DND-41 (cell line): ENCODE measurements at regions not wholly inside any gene's neighbourhood (a gene's known extent, or its start where the extent isn't known, plus 50 kb on each side); places are given as distances from the start of the nearest gene placed in this dataset.

Experiments used
- ATAC-seq: fragments of 200-7000 bp; cut with Tn5 transposase; 3 replicates; pipeline ENCODE4 v1.9.1; 2021; ENCODE audit warnings: low read depth; ENCODE audit not compliant: insufficient read depth
- DNase-seq: peaks from one replicate; pipeline ENCODE4 v3.0.0-alpha.2; 2020
- H2AFZ ChIP-seq: 2 replicates; pipeline ENCODE4 v1.6.0; 2012; ENCODE audit warnings: low read depth, low read length
- H3K27ac ChIP-seq: 2 replicates; pipeline ENCODE4 v1.5.1; 2012; ENCODE audit warnings: low read length, inconsistent platforms
- H3K27me3 ChIP-seq: fragments of 200-600 bp; sonication (generic); 2 replicates; pipeline ENCODE4 v1.6.0; 2012; ENCODE audit warnings: low read length, mild to moderate bottlenecking, inconsistent platforms; ENCODE audit not compliant: insufficient read depth, poor library complexity
- H3K36me3 ChIP-seq: 2 replicates; pipeline ENCODE4 v1.5.1; 2012; ENCODE audit warnings: low read length, inconsistent platforms; ENCODE audit not compliant: insufficient read depth
- H3K4me1 ChIP-seq: 2 replicates; pipeline ENCODE4 v1.5.1; 2012; ENCODE audit warnings: mild to moderate bottlenecking, low read length; ENCODE audit not compliant: insufficient read depth
- H3K4me2 ChIP-seq: 2 replicates; pipeline ENCODE4 v1.6.0; 2012; ENCODE audit warnings: mild to moderate bottlenecking, moderate library complexity, low read length, inconsistent platforms; ENCODE audit not compliant: insufficient read depth
- H3K4me3 ChIP-seq, 2 experiments: fragments of 200-600 bp in 1 of 2; shearing (Covaris generic) in 1 of 2; 2 replicates each; pipeline ENCODE4 v1.5.1; 2012 to 2016; ENCODE audit warnings: inconsistent platforms in 2 of 2, low read length in 2 of 2, mild to moderate bottlenecking in 2 of 2, low read depth in 1 of 2, moderate library complexity in 1 of 2
- H3K79me2 ChIP-seq: 2 replicates; pipeline ENCODE4 v1.6.0; 2012; ENCODE audit warnings: low read length, inconsistent platforms; ENCODE audit not compliant: insufficient read depth
- H3K9ac ChIP-seq: 2 replicates; pipeline ENCODE4 v1.6.0; 2012; ENCODE audit warnings: low read depth, mild to moderate bottlenecking, inconsistent platforms, low read length, moderate library complexity
- H3K9me3 ChIP-seq: 2 replicates; pipeline ENCODE4 v1.5.1; 2012; ENCODE audit warnings: low read length, moderate library complexity, mild to moderate bottlenecking, inconsistent platforms; ENCODE audit not compliant: insufficient read depth, severe bottlenecking
- H4K20me1 ChIP-seq: 2 replicates; pipeline ENCODE4 v1.6.0; 2012; ENCODE audit warnings: low read length; ENCODE audit not compliant: insufficient read depth
- CTCF ChIP-seq: IDR thresholded peaks from 2 replicates; pipeline ENCODE4 v1.5.1; 2012; ENCODE audit warnings: borderline replicate concordance, low read length, moderate library complexity, mild to moderate bottlenecking; ENCODE audit not compliant: poor library complexity, severe bottlenecking; ENCODE audit errors: extremely low read depth
- EZH2 ChIP-seq: IDR thresholded peaks from 3 replicates; pipeline ENCODE4 v1.6.1; 2012; ENCODE audit warnings: borderline replicate concordance, low read depth, mild to moderate bottlenecking, moderate library complexity, low read length, inconsistent platforms; ENCODE audit not compliant: severe bottlenecking

GRCh38 chr12:129964826-129965457 lies 61.1 kb upstream of the TMEM132D start:
- no peaks in the 10 kb centered on the region for H3K79me2 ChIP-seq
- no peak overlapping the region for H3K27ac ChIP-seq
- H3K36me3 ChIP-seq: no peaks in the 10 kb centered on the region
- no peak for TF ChIP-seq CTCF
- TF ChIP-seq EZH2: no peak
- H3K9me3 ChIP-seq: no peaks in the 10 kb centered on the region
- H4K20me1 ChIP-seq: no peaks in the 10 kb centered on the region
- H3K4me1 ChIP-seq: no peaks in the 10 kb centered on the region
- no peaks in the 10 kb centered on the region for H3K27me3 ChIP-seq
- H2AFZ ChIP-seq: no peak overlapping the region
- H3K9ac ChIP-seq: no peak overlapping the region
- H3K4me3 ChIP-seq: no peak overlapping the region
- H3K4me2 ChIP-seq: no peak overlapping the region
- no peak for DNase-seq
- ATAC-seq: no peak

- Histone ChIP-seq H2AFZ (no peak overlapping the region), H3K36me3 (no peaks in the 10 kb centered on the region), H3K79me2 (no peaks in the 10 kb centered on the region), H3K4me1 (no peaks in the 10 kb centered on the region), H3K27me3 (no peaks in the 10 kb centered on the region), H3K4me3 (no peak overlapping the region), H3K27ac (no peak overlapping the region), H3K4me2 (no peak overlapping the region), H3K9ac (no peak overlapping the region), H4K20me1 (no peaks in the 10 kb centered on the region), H3K9me3 (no peaks in the 10 kb centered on the region)
- TF ChIP-seq EZH2 (no peak), CTCF (no peak)
- DNase-seq: no peak
- no peak for ATAC-seq
These were observed 62.5 kb upstream of the TMEM132D start for GRCh38 chr12:129966146-129966995.

- Histone ChIP-seq H4K20me1 (no peaks in the 10 kb centered on the region), H3K4me2 (no peak overlapping the region), H3K4me1 (no peaks in the 10 kb centered on the region), H3K79me2 (no peaks in the 10 kb centered on the region), H2AFZ (no peak overlapping the region), H3K4me3 (no peak overlapping the region), H3K36me3 (no peaks in the 10 kb centered on the region), H3K9me3 (no peaks in the 10 kb centered on the region), H3K27me3 (no peaks in the 10 kb centered on the region), H3K27ac (no peak overlapping the region), H3K9ac (no peak overlapping the region)
- TF ChIP-seq CTCF (no peak), EZH2 (no peak)
- ATAC-seq (no peak), DNase-seq (no peak)
These were observed 67.9 kb upstream of the TMEM132D start for GRCh38 chr12:129971721-129972120.
